ENCODE measurements at regions not wholly inside any gene's neighbourhood (a gene's known extent, or its start where the extent isn't known, plus 50 kb on each side); places are given as distances from the start of the nearest gene placed in this dataset.
A peak's percentile ranks its signal among the peaks of the same experiment; 100 is the strongest.

GRCh38 chr1:245023222-245023621 is 131.6 kb upstream of the KIF26B start:
- no peak for ATAC-seq
- no peaks in the 10 kb centered on the region for H3K27me3 ChIP-seq
- H3K9me3 ChIP-seq: no peaks in the 10 kb centered on the region
- no peak overlapping the region for H3K27ac ChIP-seq
- H3K4me1 ChIP-seq: no peaks in the 10 kb centered on the region
- TF ChIP-seq CTCF (IDR thresholded peaks at IDR 0.05): no peak
- no peaks in the 10 kb centered on the region for H3K36me3 ChIP-seq
- intact Hi-C loops (cut with DNase I): no loop called here
- H3K4me3 ChIP-seq: no peak overlapping the region
- no peak for DNase-seq

DNA sequence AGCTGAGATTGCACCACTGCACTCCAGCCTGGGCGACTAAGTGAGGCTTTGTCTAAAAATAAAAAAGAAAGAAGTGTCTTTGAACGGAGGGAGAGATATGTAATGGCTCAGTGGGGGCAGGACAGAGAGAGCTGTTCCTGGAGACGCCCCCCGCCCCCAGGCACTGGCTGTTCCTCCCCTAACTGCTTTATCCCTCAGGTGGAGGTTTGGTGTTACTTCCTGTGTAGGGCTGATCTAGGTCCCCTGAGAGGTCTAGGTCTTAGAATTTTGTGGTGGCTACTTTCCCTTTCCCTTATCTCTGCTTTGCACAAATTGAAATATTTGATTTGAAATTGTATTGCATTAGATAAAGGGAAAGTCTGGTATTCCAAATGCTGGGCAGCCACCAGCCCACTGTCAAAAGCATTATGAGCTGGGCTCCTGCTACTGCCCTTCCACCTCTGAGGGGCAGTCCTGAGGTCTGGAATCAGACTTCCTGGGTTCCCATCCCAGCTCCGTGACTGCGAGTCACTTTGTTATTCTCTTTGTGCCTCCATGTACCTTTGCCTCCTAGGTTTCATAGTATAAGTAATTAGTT is 134.8 kb upstream of the KIF26B start:
- Histone ChIP-seq H3K36me3 (no peaks in the 10 kb centered on the region), H3K27me3 (no peaks in the 10 kb centered on the region), H3K4me1 (no peaks in the 10 kb centered on the region), H3K9me3 (no peaks in the 10 kb centered on the region), H3K4me3 (no peak overlapping the region), H3K27ac (no peak overlapping the region)
- no peak for TF ChIP-seq CTCF (IDR thresholded peaks at IDR 0.05)
- intact Hi-C loops (cut with DNase I): no loop called here
- ATAC-seq (no peak), DNase-seq (no peak)

- Histone ChIP-seq H3K4me3 (no peak overlapping the region), H3K36me3 (no peaks in the 10 kb centered on the region), H3K27me3 (no peaks in the 10 kb centered on the region), H3K9me3 (no peaks in the 10 kb centered on the region), H3K4me1 (no peaks in the 10 kb centered on the region), H3K27ac (no peak overlapping the region)
- TF ChIP-seq CTCF (IDR thresholded peaks at IDR 0.05): no peak
- intact Hi-C loops (cut with DNase I): no loop called here
- DNase-seq (no peak), ATAC-seq (peak; percentile 60)
These were observed 138.1 kb upstream of the KIF26B start for GRCh38 chr1:245016700-245017099.

DNA sequence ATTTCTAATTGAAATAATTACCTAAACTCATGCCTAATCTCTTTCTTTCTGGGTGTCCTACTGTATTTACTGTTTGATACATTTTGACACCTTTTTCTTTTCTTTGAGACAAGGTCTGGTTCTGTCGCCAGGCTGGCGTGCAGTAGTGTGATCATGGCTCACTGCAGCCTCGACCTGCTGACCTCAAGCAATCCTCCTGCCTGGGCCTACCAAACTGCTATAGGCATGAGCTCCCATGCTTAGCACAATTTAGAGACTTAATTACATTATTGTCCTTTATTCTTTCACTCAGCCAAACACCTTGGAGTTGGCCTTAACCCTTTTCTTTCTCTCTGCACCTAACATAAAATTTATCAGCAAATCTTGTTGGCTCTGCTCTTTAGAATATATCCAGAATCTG is 139.8 kb upstream of the KIF26B start:
- no peaks in the 10 kb centered on the region for H3K27me3 ChIP-seq

DNA sequence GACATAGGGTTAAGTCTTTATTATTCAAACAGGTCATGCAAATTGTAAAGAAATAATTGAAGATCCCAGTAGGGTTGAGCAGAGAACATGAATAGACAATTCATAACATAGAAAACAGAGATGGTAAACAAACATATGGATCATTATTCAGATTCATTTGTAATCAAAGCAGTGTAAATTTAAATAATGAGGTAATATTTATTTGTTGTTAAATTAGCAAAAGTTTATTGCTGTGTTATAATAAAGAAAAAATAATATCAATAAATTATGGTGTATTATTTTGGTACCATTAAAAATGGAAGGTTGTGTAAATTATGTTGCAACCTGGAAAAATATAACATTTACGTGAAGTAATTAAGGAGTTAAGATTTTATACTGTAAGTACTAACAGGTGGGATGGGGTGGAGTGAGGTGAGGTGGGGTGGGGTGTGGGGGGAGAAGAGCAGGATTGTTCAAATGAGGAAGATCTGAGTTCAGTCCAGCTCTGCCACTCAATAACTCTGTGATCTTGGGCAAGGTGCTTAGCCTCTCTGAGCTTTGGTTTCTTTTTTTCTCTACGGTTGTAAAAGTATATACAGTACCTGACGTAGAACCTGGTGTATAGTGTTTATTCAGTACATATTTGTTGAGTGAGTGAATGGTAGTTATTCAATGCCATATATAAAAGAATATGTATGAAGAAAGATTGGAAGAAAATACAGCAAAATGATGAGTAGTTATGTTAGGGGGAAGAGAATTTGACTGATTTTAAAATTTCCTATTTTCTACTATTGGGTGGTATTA is 140.3 kb upstream of the KIF26B start:
- no peak for ATAC-seq
- intact Hi-C loops (cut with DNase I): no loop called here
- no peak for TF ChIP-seq CTCF (IDR thresholded peaks at IDR 0.05)
- Histone ChIP-seq H3K36me3 (no peaks in the 10 kb centered on the region), H3K27me3 (no peaks in the 10 kb centered on the region), H3K9me3 (no peaks in the 10 kb centered on the region), H3K4me1 (no peaks in the 10 kb centered on the region), H3K27ac (no peak overlapping the region), H3K4me3 (no peak overlapping the region)
- no peak for DNase-seq

More for the DNA sequence above, 139.8 kb upstream of the KIF26B start:
- no peaks in the 10 kb centered on the region for H3K4me1 ChIP-seq
- no peak for DNase-seq
- TF ChIP-seq CTCF (IDR thresholded peaks at IDR 0.05): no peak
- no peak overlapping the region for H3K4me3 ChIP-seq
- ATAC-seq: no peak
- H3K27ac ChIP-seq: no peak overlapping the region
- H3K36me3 ChIP-seq: no peaks in the 10 kb centered on the region
- intact Hi-C loops (cut with DNase I): no loop called here
- no peaks in the 10 kb centered on the region for H3K9me3 ChIP-seq
